K562 (cell line): ENCODE measurements at regions not wholly inside any gene's neighbourhood (a gene's known extent, or its start where the extent isn't known, plus 50 kb on each side); places are given as distances from the start of the nearest gene placed in this dataset.

Experiments
- ATAC-seq: fragments of 200-7000 bp; cut with Tn5 transposase; 3 replicates; pipeline ENCODE4 v1.9.1; 2020; ENCODE audit warnings: moderate library complexity
- BruUV-seq: library from RNA; stranded (reverse); fragments of 400-500 nt; replicated peaks from 2 replicates; lab custom pipeline; 2021; lab: Mats Ljungman, UMichigan
- CTCF ChIA-PET: fragments of 300-600 bp; formaldehyde crosslinking; extraction: SDS; loops from one replicate; lab custom pipeline; 2021; ENCODE audit warnings: low intra/inter-chr PET ratio; lab: Yijun Ruan, JAX
- POLR2A ChIA-PET: fragments of 300-600, 350-650 bp; sonication (Branson Sonifier 250); formaldehyde crosslinking; extraction: SDS; loops from one replicate; lab custom pipeline; 2021; ENCODE audit warnings: antibody characterized with exemption, inconsistent platforms; lab: Yijun Ruan, JAX
- DNase-seq, 4 experiments: peaks; one replicate each; pipeline versions ENCODE4 v3.0.0 to v3.0.0-alpha.2; 2011 to 2018; ENCODE audit warnings: low spot score in 3 of 4, mixed read lengths in 3 of 4; ENCODE audit errors: extremely low read depth in 1 of 4
- FAIRE-seq: peaks from 2 replicates; lab custom pipeline; 2011; peaks lifted over from hg19 to GRCh38; lab: Jason Lieb, UNC
- H2AFZ ChIP-seq: 2 replicates; pipeline ENCODE4 v1.6.0; 2011; ENCODE audit warnings: low read depth, low read length, control low read depth, inconsistent platforms
- H3K27ac ChIP-seq: fragments of 200-600 bp; 3 replicates; pipeline ENCODE4 v1.8.0; 2011; ENCODE audit warnings: low read depth, mild to moderate bottlenecking, control low read depth, inconsistent platforms, low read length, moderate library complexity, mixed read lengths; ENCODE audit errors: extremely low read depth
- H3K27me3 ChIP-seq, 2 experiments: fragments of 300-600 bp in 1 of 2; 2 replicates in 1 of 2; 3 replicates in 1 of 2; pipeline versions ENCODE4 v1.6.0 to v1.8.0; 2011; ENCODE audit warnings: inconsistent platforms in 2 of 2, low read length in 2 of 2, mild to moderate bottlenecking in 1 of 2, mixed read lengths in 1 of 2, moderate library complexity in 1 of 2; ENCODE audit not compliant: control insufficient read depth in 2 of 2, insufficient read depth in 2 of 2
- H3K36me3 ChIP-seq: fragments of 300-600 bp; 3 replicates; pipeline ENCODE4 v1.8.0; 2011; ENCODE audit warnings: mild to moderate bottlenecking, low read length, inconsistent platforms; ENCODE audit not compliant: control insufficient read depth, insufficient read depth
- H3K4me1 ChIP-seq, 2 experiments: fragments of 200-600 bp in 1 of 2; replicated peaks in 1 of 2; 2 replicates in 1 of 2; 3 replicates in 1 of 2; pipeline versions ENCODE4 v1.5.1 to v1.8.0; 2011; ENCODE audit warnings: inconsistent platforms in 2 of 2, low read length in 2 of 2, mild to moderate bottlenecking in 1 of 2, mixed read lengths in 1 of 2, moderate library complexity in 1 of 2; ENCODE audit not compliant: control insufficient read depth in 2 of 2, insufficient read depth in 2 of 2
- H3K4me2 ChIP-seq: 2 replicates; pipeline ENCODE4 v1.6.1; 2011; ENCODE audit warnings: low read length, control low read depth, inconsistent platforms, mixed read lengths; ENCODE audit not compliant: insufficient read depth
- H3K4me3 ChIP-seq: fragments of 200-600 bp; sonication (generic), shearing (Covaris generic); 2 replicates; pipeline ENCODE4 v1.5.1; 2016; ENCODE audit warnings: control low read depth, inconsistent platforms
- H3K79me2 ChIP-seq: fragments of 200-600 bp; 3 replicates; pipeline ENCODE4 v1.8.0; 2011; ENCODE audit warnings: low read length, inconsistent platforms; ENCODE audit not compliant: control insufficient read depth, insufficient read depth
- H3K9ac ChIP-seq, 2 experiments: 2 replicates each; pipeline versions ENCODE4 v1.6.0 to v1.6.1; 2011; ENCODE audit warnings: low read depth in 2 of 2, low read length in 2 of 2, control low read depth in 1 of 2, inconsistent platforms in 1 of 2, mild to moderate bottlenecking in 1 of 2, mixed read lengths in 1 of 2; ENCODE audit not compliant: insufficient read depth in 1 of 2
- H3K9me1 ChIP-seq: one replicate; pipeline ENCODE4 v1.6.0; 2011; ENCODE audit warnings: inconsistent platforms, mild to moderate bottlenecking, low read length, moderate library complexity; ENCODE audit not compliant: control insufficient read depth, insufficient read depth
- H3K9me3 ChIP-seq: replicated peaks from 2 replicates; pipeline ENCODE4 v1.5.1; 2011; ENCODE audit warnings: low read depth, low read length, inconsistent platforms; ENCODE audit not compliant: control insufficient read depth, insufficient read depth
- H4K20me1 ChIP-seq: replicated peaks from 2 replicates; pipeline ENCODE4 v1.6.1; 2011; ENCODE audit warnings: low read length, inconsistent platforms, mixed read lengths; ENCODE audit not compliant: control insufficient read depth, insufficient read depth
- ARID3B ChIP-seq: fragments of 250-450 bp; sonication (Bioruptor Pico); IDR thresholded peaks from 2 replicates; pipeline ENCODE4 v1.4.0; 2020; ENCODE audit warnings: borderline replicate concordance
- CREB1 ChIP-seq, 2 experiments: sonication (generic) in 1 of 2; formaldehyde crosslinking in 1 of 2; IDR thresholded peaks; 2 replicates each; pipeline versions ENCODE4 v1.6.1 to v1.8.0; 2012 to 2022; ENCODE audit warnings: inconsistent platforms in 1 of 2, mild to moderate bottlenecking in 1 of 2, missing genetic modification reagents in 1 of 2, moderate library complexity in 1 of 2
- DMBX1 ChIP-seq: fragments of 250-450 bp; sonication (Bioruptor Pico); IDR thresholded peaks from 2 replicates; pipeline ENCODE4 v1.8.0; 2022; ENCODE audit warnings: inconsistent platforms, mild to moderate bottlenecking, moderate library complexity, borderline replicate concordance
- HDAC1 ChIP-seq, 2 experiments: fragments of 450-650 bp; IDR thresholded peaks; 2 replicates each; pipeline ENCODE4 v1.6.1; 2016 to 2017; ENCODE audit warnings: inconsistent platforms in 1 of 2, mild to moderate bottlenecking in 1 of 2, moderate library complexity in 1 of 2
- LCOR ChIP-seq: sonication (generic); formaldehyde crosslinking; IDR thresholded peaks from 2 replicates; pipeline ENCODE4 v1.8.0; 2022; ENCODE audit warnings: mild to moderate bottlenecking, missing genetic modification reagents
- PCBP1 ChIP-seq: fragments of 200-400 bp; formaldehyde crosslinking; IDR thresholded peaks from 2 replicates; pipeline ENCODE4 v1.6.1; 2018; ENCODE audit warnings: mild to moderate bottlenecking, low read depth, low read length; ENCODE audit not compliant: poor library complexity, severe bottlenecking
- ZKSCAN3 ChIP-seq: fragments of 250-450 bp; sonication (Bioruptor Pico); IDR thresholded peaks from 2 replicates; pipeline ENCODE4 v1.4.0; 2020
- ZKSCAN8 ChIP-seq: fragments of 200-800 bp; sonication (Bioruptor generic); IDR thresholded peaks from 2 replicates; pipeline ENCODE4 v1.6.1; 2016; ENCODE audit warnings: missing genetic modification characterization, missing compliant biosample characterization
- ZNF12 ChIP-seq: sonication (generic); formaldehyde crosslinking; IDR thresholded peaks from 2 replicates; pipeline ENCODE4 v1.4.0; 2020; ENCODE audit warnings: mild to moderate bottlenecking, missing genetic modification reagents
- ZNF253 ChIP-seq: fragments of 250-450 bp; sonication (Bioruptor Pico); conservative IDR thresholded peaks from 2 replicates; pipeline ENCODE4 v1.6.1; 2021; ENCODE audit warnings: mild to moderate bottlenecking
- ZNF639 ChIP-seq, 2 experiments: fragments of 200-800 bp in 1 of 2; sonication (Bioruptor generic) in 1 of 2; sonication (generic) in 1 of 2; formaldehyde crosslinking in 1 of 2; IDR thresholded peaks in 1 of 2; conservative IDR thresholded peaks in 1 of 2; 2 replicates each; pipeline versions ENCODE4 v1.5.0 to v1.6.1; 2016 to 2020; ENCODE audit warnings: missing compliant biosample characterization in 1 of 2, missing genetic modification characterization in 1 of 2, missing genetic modification reagents in 1 of 2
- WGBS: fragments of 100-300 bp; shearing (Covaris generic); methylation state at CpG from one replicate; pipeline ENCODE4 v1.1.6; 2016; ENCODE audit warnings: low coverage, mixed read lengths; ENCODE audit not compliant: insufficient coverage; ENCODE audit errors: missing lambda C conversion rate; 5-methylcytosine and 5-hydroxymethylcytosine counted together
- in situ Hi-C: fragments of 300-500 bp; cut with MboI; formaldehyde crosslinking; loops from 4 replicates; pipeline ENCODE4 v1.15.0; 2018; ENCODE audit warnings: inconsistent platforms, mixed read lengths
- intact Hi-C: fragments of 100-400 bp; cut with micrococcal nuclease; formaldehyde crosslinking; loops from 2 replicates; pipeline ENCODE4 v1.14.2; 2022

- Histone ChIP-seq H4K20me1 (no peaks in the 10 kb centered on the region), H3K27ac (no peak overlapping the region), H3K9me3 (no peaks in the 10 kb centered on the region), H3K36me3 (no peaks in the 10 kb centered on the region), H3K4me1 (no peaks in the 10 kb centered on the region), H3K9ac (no peak overlapping the region), H2AFZ (no peak overlapping the region), H3K4me2 (no peak overlapping the region), H3K4me3 (no peak overlapping the region), H3K79me2 (no peaks in the 10 kb centered on the region), H3K27me3 (no peaks in the 10 kb centered on the region), H3K9me1 (no peaks in the 10 kb centered on the region)
- no peak for ATAC-seq
- POLR2A ChIA-PET, result no interaction called here
- no peak for TF ChIP-seq ZNF253 (CRISPR knock-in tag)
- BruUV-seq, result no TSS peak
- DNase-seq, result no peak
- FAIRE-seq, result no peak
- intact Hi-C loops (no loop called here), in situ Hi-C loops (no loop called here)
- 0% methylated on average over 1 of the region's 1 CpG for WGBS
- CTCF ChIA-PET, result no interaction called here
These were observed 376.6 kb upstream of the EMCN start for GRCh38 chr4:100894339-100894870.

- Histone ChIP-seq H4K20me1 (no peaks in the 10 kb centered on the region), H3K4me2 (no peak overlapping the region), H3K9me3 (no peaks in the 10 kb centered on the region), H3K36me3 (no peaks in the 10 kb centered on the region), H3K9me1 (no peaks in the 10 kb centered on the region), H3K79me2 (no peaks in the 10 kb centered on the region), H2AFZ (no peak overlapping the region), H3K27me3 (no peaks in the 10 kb centered on the region), H3K4me1 (no peaks in the 10 kb centered on the region), H3K9ac (no peak overlapping the region), H3K27ac (no peak overlapping the region), H3K4me3 (no peak overlapping the region)
- in situ Hi-C loops, result no loop called here
- DNase-seq (no peak), FAIRE-seq (no peak), ATAC-seq (no peak)
- intact Hi-C loops, result no loop called here
- WGBS, result 0% methylated on average over 2 of the region's 2 CpGs
- POLR2A ChIA-PET, result no interaction called here
- BruUV-seq, result no TSS peak
- CTCF ChIA-PET, result no interaction called here
- TF ChIP-seq PCBP1 (no peak), ZKSCAN3 (CRISPR knock-in tag) (no peak), ZNF12 (CRISPR knock-in tag) (no peak), DMBX1 (CRISPR knock-in tag) (no peak), CREB1 (IDR thresholded peaks at IDR 0.05) (no peak), CREB1 (CRISPR knock-in tag; IDR thresholded peaks at IDR 0.05) (no peak), ZKSCAN8 (no peak), LCOR (CRISPR knock-in tag) (no peak), HDAC1 (IDR thresholded peaks at IDR 0.05) (no peak), ZNF639 (CRISPR knock-in tag; conservative IDR thresholded peaks at IDR 0.05 in 1 of 2, IDR thresholded peaks at IDR 0.05 in 1 of 2) (no peak), ARID3B (CRISPR knock-in tag) (no peak)
These were observed 374.0 kb upstream of the EMCN start for GRCh38 chr4:100891808-100892207.
